IMR-90 (cell line): ENCODE measurements at regions not wholly inside any gene's neighbourhood (a gene's known extent, or its start where the extent isn't known, plus 50 kb on each side); places are given as distances from the start of the nearest gene placed in this dataset.

Experiments
- ATAC-seq: fragments of 200-7000 bp; cut with Tn5 transposase; 2 replicates; pipeline ENCODE4 v1.9.1; 2020; ENCODE audit warnings: low read depth, mild to moderate bottlenecking, moderate library complexity
- BruUV-seq: library from RNA; stranded (reverse); fragments of 400-500 nt; replicated peaks from 2 replicates; lab custom pipeline; 2021; lab: Mats Ljungman, UMichigan
- CTCF ChIA-PET: fragments of 300-600 bp; formaldehyde crosslinking; extraction: SDS; loops from one replicate; lab custom pipeline; 2021; ENCODE audit warnings: antibody characterized with exemption; lab: Yijun Ruan, JAX
- POLR2A ChIA-PET: fragments of 300-600 bp; sonication (Branson Sonifier 250); formaldehyde crosslinking; loops from one replicate; lab custom pipeline; 2022; ENCODE audit warnings: antibody characterized with exemption; ENCODE audit not compliant: unreplicated experiment; lab: Charles Lee
- DNase-seq: peaks from one replicate; pipeline ENCODE4 v3.0.0; 2013
- H2AFZ ChIP-seq: replicated peaks from 2 replicates; pipeline ENCODE3; 2013; ENCODE audit warnings: low read length, mild to moderate bottlenecking; ENCODE audit not compliant: poor library complexity
- H2AK5ac ChIP-seq: 2 replicates; pipeline ENCODE4 v1.6.1; 2013; ENCODE audit warnings: low read depth, low read length, inconsistent platforms
- H2AK9ac ChIP-seq: replicated peaks from 2 replicates; pipeline ENCODE3; 2013; ENCODE audit warnings: mild to moderate bottlenecking, low read depth, low read length, moderate library complexity; ENCODE audit not compliant: poor library complexity
- H2BK120ac ChIP-seq: 2 replicates; pipeline ENCODE4 v1.6.1; 2013; ENCODE audit warnings: low read depth, low read length, inconsistent platforms
- H2BK15ac ChIP-seq: 3 replicates; pipeline ENCODE4 v1.6.1; 2013; ENCODE audit warnings: low read depth, low read length, inconsistent platforms
- H2BK20ac ChIP-seq: 2 replicates; pipeline ENCODE4 v1.6.1; 2013; ENCODE audit warnings: low read depth, mild to moderate bottlenecking, inconsistent platforms, low read length, moderate library complexity
- H2BK5ac ChIP-seq: 2 replicates; pipeline ENCODE4 v1.6.1; 2013; ENCODE audit warnings: mild to moderate bottlenecking, low read depth, low read length, inconsistent platforms; ENCODE audit not compliant: poor library complexity, severe bottlenecking
- H3K14ac ChIP-seq: replicated peaks from 2 replicates; pipeline ENCODE4 v1.6.1; 2013; ENCODE audit warnings: low read depth, low read length, inconsistent platforms
- H3K18ac ChIP-seq: 2 replicates; pipeline ENCODE4 v1.6.1; 2013; ENCODE audit warnings: low read depth, low read length, control low read depth
- H3K23ac ChIP-seq: 2 replicates; pipeline ENCODE4 v1.6.1; 2013; ENCODE audit warnings: low read depth, low read length, inconsistent platforms
- H3K27ac ChIP-seq: 2 replicates; pipeline ENCODE4 v1.5.1; 2013; ENCODE audit warnings: mild to moderate bottlenecking, control low read depth, low read length; ENCODE audit not compliant: insufficient read depth
- H3K27me3 ChIP-seq: 2 replicates; pipeline ENCODE4 v1.6.1; 2013; ENCODE audit warnings: low read length; ENCODE audit not compliant: control insufficient read depth, insufficient read depth
- H3K36me3 ChIP-seq: 2 replicates; pipeline ENCODE4 v1.6.1; 2013; ENCODE audit warnings: low read length, mixed read lengths; ENCODE audit not compliant: control insufficient read depth, insufficient read depth
- H3K4ac ChIP-seq: 2 replicates; pipeline ENCODE4 v1.6.1; 2013; ENCODE audit warnings: low read depth, low read length, inconsistent platforms
- H3K4me1 ChIP-seq: 2 replicates; pipeline ENCODE4 v1.6.1; 2013; ENCODE audit warnings: low read length, mixed read lengths; ENCODE audit not compliant: control insufficient read depth, insufficient read depth
- H3K4me2 ChIP-seq: 2 replicates; pipeline ENCODE4 v1.6.1; 2013; ENCODE audit warnings: low read depth, mild to moderate bottlenecking, control low read depth, low read length, moderate library complexity
- H3K4me3 ChIP-seq: 2 replicates; pipeline ENCODE4 v1.5.1; 2013; ENCODE audit warnings: low read depth, mild to moderate bottlenecking, control low read depth, low read length, moderate library complexity; ENCODE audit not compliant: insufficient read depth
- H3K56ac ChIP-seq: 2 replicates; pipeline ENCODE4 v1.6.1; 2013; ENCODE audit warnings: low read length, inconsistent platforms; ENCODE audit not compliant: insufficient read depth; ENCODE audit errors: extremely low read depth
- H3K79me1 ChIP-seq, 2 experiments: 2 replicates each; pipeline ENCODE4 v1.6.1; 2013; ENCODE audit warnings: low read length in 2 of 2, inconsistent platforms in 1 of 2, low read depth in 1 of 2
- H3K9ac ChIP-seq: 2 replicates; pipeline ENCODE4 v1.6.1; 2013; ENCODE audit warnings: low read depth, low read length, control low read depth
- H3K9me1 ChIP-seq: 2 replicates; pipeline ENCODE4 v1.6.1; 2013; ENCODE audit warnings: low read length, inconsistent platforms; ENCODE audit not compliant: insufficient read depth
- H3K9me3 ChIP-seq: 2 replicates; pipeline ENCODE4 v1.6.1; 2013; ENCODE audit warnings: low read length; ENCODE audit not compliant: control insufficient read depth, insufficient read depth
- H4K20me1 ChIP-seq: 2 replicates; pipeline ENCODE4 v1.6.1; 2013; ENCODE audit warnings: low read length, inconsistent platforms; ENCODE audit not compliant: insufficient read depth
- H4K5ac ChIP-seq: 2 replicates; pipeline ENCODE4 v1.6.1; 2013; ENCODE audit warnings: mild to moderate bottlenecking, low read depth, low read length, control low read depth
- H4K8ac ChIP-seq, 2 experiments: 2 replicates each; pipeline ENCODE4 v1.6.1; 2013; ENCODE audit warnings: low read depth in 2 of 2, low read length in 2 of 2, control low read depth in 1 of 2, inconsistent platforms in 1 of 2
- H4K91ac ChIP-seq: 2 replicates; pipeline ENCODE4 v1.6.1; 2013; ENCODE audit warnings: low read depth, low read length, inconsistent platforms; ENCODE audit not compliant: insufficient read depth
- BHLHE40 ChIP-seq: fragments of 150-350 bp; IDR thresholded peaks from 2 replicates; pipeline ENCODE4 v1.6.1; 2016; ENCODE audit warnings: mild to moderate bottlenecking, low read depth, low read length
- CHD1 ChIP-seq: IDR thresholded peaks from 2 replicates; pipeline ENCODE4 v1.6.1; 2012; ENCODE audit warnings: low read depth, low read length, improper control_type of control experiment
- FOS ChIP-seq: fragments of 150-350 bp; IDR thresholded peaks from 2 replicates; pipeline ENCODE4 v1.6.1; 2016; ENCODE audit warnings: low read depth, low read length
- MAFK ChIP-seq: IDR thresholded peaks from 2 replicates; pipeline ENCODE4 v1.6.1; 2012; ENCODE audit warnings: low read depth, low read length, improper control_type of control experiment
- MAZ ChIP-seq: IDR thresholded peaks from 2 replicates; pipeline ENCODE4 v1.6.1; 2012; ENCODE audit warnings: low read depth, mild to moderate bottlenecking, low read length, improper control_type of control experiment, moderate library complexity, borderline replicate concordance
- MXI1 ChIP-seq: IDR thresholded peaks from 2 replicates; pipeline ENCODE4 v1.6.1; 2012; ENCODE audit warnings: low read depth, mild to moderate bottlenecking, low read length, moderate library complexity, borderline replicate concordance
- NFE2L2 ChIP-seq: fragments of 150-350 bp; IDR thresholded peaks from 2 replicates; pipeline ENCODE4 v1.6.1; 2016; ENCODE audit warnings: low read depth, mild to moderate bottlenecking, low read length
- POLR2A ChIP-seq: IDR thresholded peaks from 2 replicates; pipeline ENCODE4 v1.6.1; 2012; ENCODE audit warnings: mild to moderate bottlenecking, low read depth, low read length
- RAD21 ChIP-seq: IDR thresholded peaks from 2 replicates; pipeline ENCODE4 v1.6.1; 2012; ENCODE audit warnings: low read length, improper control_type of control experiment
- RCOR1 ChIP-seq: IDR thresholded peaks from 2 replicates; pipeline ENCODE4 v1.6.1; 2012; ENCODE audit warnings: mild to moderate bottlenecking, low read length, improper control_type of control experiment; ENCODE audit not compliant: insufficient replicate concordance
- RFX5 ChIP-seq: IDR thresholded peaks from 2 replicates; pipeline ENCODE4 v1.8.0; 2012; ENCODE audit warnings: low read depth, mild to moderate bottlenecking, low read length, moderate library complexity
- dilution Hi-C: fragments of 300-500 bp; cut with HindIII; formaldehyde crosslinking; loops from one replicate; pipeline ENCODE4 v1.14.3; 2018; ENCODE audit warnings: low sequenced_read_pairs; ENCODE audit not compliant: unreplicated experiment
- in situ Hi-C: fragments of 300-500 bp; cut with MboI; formaldehyde crosslinking; loops from 3 replicates; pipeline ENCODE4 v1.14.3; 2019; ENCODE audit warnings: low sequenced_read_pairs, inconsistent platforms, mixed read lengths
- intact Hi-C: fragments of 100-400 bp; cut with micrococcal nuclease; formaldehyde crosslinking; loops from 2 replicates; pipeline ENCODE4 v1.10.0; 2022
- TF ChIP-seq, protein P1 (sequence below): conservative IDR thresholded peaks from 2 replicates; pipeline ENCODE4 v1.5.1; 2012; ENCODE audit warnings: mild to moderate bottlenecking, low read depth, low read length, improper control_type of control experiment

DNA sequence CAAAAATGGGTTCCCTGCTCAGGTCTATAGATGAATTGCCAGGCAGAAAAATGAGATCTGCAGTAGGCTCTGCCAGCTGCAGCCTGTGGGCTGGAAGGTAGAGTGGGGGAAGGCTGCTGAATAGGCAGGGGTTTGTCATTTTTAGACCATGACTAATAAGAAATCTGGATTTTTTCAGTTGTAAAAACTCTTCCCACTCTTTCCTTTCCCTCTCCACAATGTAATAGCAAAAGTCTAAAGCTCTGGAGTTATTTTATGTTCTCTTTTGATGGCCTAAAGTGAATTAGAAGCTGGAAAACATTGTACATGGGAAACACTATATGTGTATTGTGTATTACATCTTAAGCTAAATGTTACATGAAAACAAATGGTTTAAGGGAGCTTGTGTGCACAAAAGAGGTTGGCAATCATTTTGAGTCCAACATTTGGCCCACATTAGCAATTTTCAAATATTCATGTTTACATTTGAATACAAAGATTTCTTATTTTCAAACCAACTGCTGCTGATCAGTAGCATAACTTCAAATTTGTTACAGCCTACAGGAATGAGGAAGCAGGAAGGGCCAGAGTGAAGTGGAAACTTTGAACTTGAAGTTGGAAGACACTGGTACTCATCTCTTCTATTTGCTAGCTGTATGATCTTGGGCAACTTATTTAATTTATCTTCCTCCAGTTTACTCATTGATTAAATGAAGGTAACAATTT lies 407.1 kb downstream of the SLC4A3 start:
- intact Hi-C loops (no loop called here), in situ Hi-C loops (no loop called here), dilution Hi-C loops (no loop called here)
- TF ChIP-seq FOS (no peak), CHD1 (no peak), BHLHE40 (no peak), MAFK (no peak), NFE2L2 (no peak), POLR2A (no peak), RCOR1 (no peak), RAD21 (no peak), RFX5 (no peak), MAZ (no peak), MXI1 (no peak)
- TF ChIP-seq, protein P1, sequence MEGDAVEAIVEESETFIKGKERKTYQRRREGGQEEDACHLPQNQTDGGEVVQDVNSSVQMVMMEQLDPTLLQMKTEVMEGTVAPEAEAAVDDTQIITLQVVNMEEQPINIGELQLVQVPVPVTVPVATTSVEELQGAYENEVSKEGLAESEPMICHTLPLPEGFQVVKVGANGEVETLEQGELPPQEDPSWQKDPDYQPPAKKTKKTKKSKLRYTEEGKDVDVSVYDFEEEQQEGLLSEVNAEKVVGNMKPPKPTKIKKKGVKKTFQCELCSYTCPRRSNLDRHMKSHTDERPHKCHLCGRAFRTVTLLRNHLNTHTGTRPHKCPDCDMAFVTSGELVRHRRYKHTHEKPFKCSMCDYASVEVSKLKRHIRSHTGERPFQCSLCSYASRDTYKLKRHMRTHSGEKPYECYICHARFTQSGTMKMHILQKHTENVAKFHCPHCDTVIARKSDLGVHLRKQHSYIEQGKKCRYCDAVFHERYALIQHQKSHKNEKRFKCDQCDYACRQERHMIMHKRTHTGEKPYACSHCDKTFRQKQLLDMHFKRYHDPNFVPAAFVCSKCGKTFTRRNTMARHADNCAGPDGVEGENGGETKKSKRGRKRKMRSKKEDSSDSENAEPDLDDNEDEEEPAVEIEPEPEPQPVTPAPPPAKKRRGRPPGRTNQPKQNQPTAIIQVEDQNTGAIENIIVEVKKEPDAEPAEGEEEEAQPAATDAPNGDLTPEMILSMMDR = no peak
- H4K8ac ChIP-seq = peak overlapping the region; percentile 50 to 71
- H2AK5ac ChIP-seq = peak overlapping the region; percentile 82; the same call in 1 of the 2 replicates
- H2AFZ ChIP-seq = peak overlapping the region; percentile 75
- ATAC-seq (peak; percentile 93), DNase-seq (peak; percentile 72)
- peak overlapping the region; percentile 88 for H2BK120ac ChIP-seq
- H3K9ac ChIP-seq = no peak overlapping the region
- BruUV-seq = no TSS peak
- no peaks in the 10 kb centered on the region for H3K9me3 ChIP-seq
- H2AK9ac ChIP-seq = no peak overlapping the region
- H4K5ac ChIP-seq = peak overlapping the region; percentile 87; the same call in 1 of the 2 replicates
- no peaks in the 10 kb centered on the region for H3K27me3 ChIP-seq
- no peak overlapping the region for H3K4me3 ChIP-seq
- H3K56ac ChIP-seq = no peak overlapping the region
- ChIA-PET POLR2A (no interaction called here), CTCF (no interaction called here)
- no peaks in the 10 kb centered on the region for H4K20me1 ChIP-seq
- peak overlapping the region; percentile 91 for H3K18ac ChIP-seq
- no peak overlapping the region; the same call in 1 of the 2 replicates for H3K14ac ChIP-seq
- H2BK5ac ChIP-seq = peak overlapping the region; percentile 55
- H3K79me1 ChIP-seq = no peaks in the 10 kb centered on the region
- peak overlapping the region; percentile 58; the same call in 1 of the 3 replicates for H2BK15ac ChIP-seq
- peak overlapping the region; percentile 59; the same call in 1 of the 2 replicates for H3K27ac ChIP-seq
- no peaks in the 10 kb centered on the region for H3K36me3 ChIP-seq
- peak overlapping the region; percentile 69 for H3K4me2 ChIP-seq
- H3K4ac ChIP-seq = peak overlapping the region; percentile 78
- peak overlapping the region; percentile 51 for H2BK20ac ChIP-seq
- peaks cover 5% of the 10 kb centered on the region for H3K4me1 ChIP-seq
- peak overlapping the region; percentile 84 for H4K91ac ChIP-seq
- peak overlapping the region; percentile 60; the same call in 1 of the 2 replicates for H3K23ac ChIP-seq
- H3K9me1 ChIP-seq = peaks cover 7% of the 10 kb centered on the region
